Mucosa of descending colon (tissue), 3 donors: ENCODE measurements at regions not wholly inside any gene's neighbourhood (a gene's known extent, or its start where the extent isn't known, plus 50 kb on each side); places are given as distances from the start of the nearest gene placed in this dataset.
A peak's percentile ranks its signal among the peaks of the same experiment; 100 is the strongest.

Source experiments
- ATAC-seq: fragments of 200-7000 bp; cut with Tn5 transposase; one replicate; pipeline ENCODE4 v1.9.1; 2020; ENCODE audit warnings: mild to moderate bottlenecking, moderate library complexity
- DNase-seq, 3 donors: peaks; one replicate each; pipeline ENCODE4 v3.0.0-alpha.2; 2020
- H3K36me3 ChIP-seq: fragments of 200-600 bp; one replicate; pipeline ENCODE4 v1.8.0; 2021; ENCODE audit warnings: low read depth, mild to moderate bottlenecking
- H3K4me1 ChIP-seq: fragments of 200-600 bp; one replicate; pipeline ENCODE4 v1.8.0; 2021; ENCODE audit warnings: low read depth, mild to moderate bottlenecking
- H3K4me3 ChIP-seq: fragments of 200-600 bp; one replicate; pipeline ENCODE4 v1.8.0; 2021; ENCODE audit warnings: mild to moderate bottlenecking
- H3K9me3 ChIP-seq: fragments of 200-600 bp; one replicate; pipeline ENCODE4 v1.8.0; 2021; ENCODE audit warnings: mild to moderate bottlenecking
- intact Hi-C, 2 donors: fragments of 100-400 bp; cut with DNase I in 1 of 2; cut with micrococcal nuclease in 1 of 2; formaldehyde crosslinking; loops; one replicate each; pipeline versions ENCODE4 v1.11.0 to v1.11.1; 2022; cut with DNase I, micrococcal nuclease
- TF ChIP-seq, protein P1 (sequence below): fragments of 200-600 bp; IDR thresholded peaks from one replicate; pipeline ENCODE4 v1.8.0; 2022; ENCODE audit warnings: antibody characterized with exemption, mild to moderate bottlenecking
- donor health status: DM: no; HTN: no; CAD: no; lungs with moderate emphysema.
- donor health status: DM: no; HTN: no; CAD: no.
- donor health status: DM: no; HTN: yes; CAD: no.

DNA sequence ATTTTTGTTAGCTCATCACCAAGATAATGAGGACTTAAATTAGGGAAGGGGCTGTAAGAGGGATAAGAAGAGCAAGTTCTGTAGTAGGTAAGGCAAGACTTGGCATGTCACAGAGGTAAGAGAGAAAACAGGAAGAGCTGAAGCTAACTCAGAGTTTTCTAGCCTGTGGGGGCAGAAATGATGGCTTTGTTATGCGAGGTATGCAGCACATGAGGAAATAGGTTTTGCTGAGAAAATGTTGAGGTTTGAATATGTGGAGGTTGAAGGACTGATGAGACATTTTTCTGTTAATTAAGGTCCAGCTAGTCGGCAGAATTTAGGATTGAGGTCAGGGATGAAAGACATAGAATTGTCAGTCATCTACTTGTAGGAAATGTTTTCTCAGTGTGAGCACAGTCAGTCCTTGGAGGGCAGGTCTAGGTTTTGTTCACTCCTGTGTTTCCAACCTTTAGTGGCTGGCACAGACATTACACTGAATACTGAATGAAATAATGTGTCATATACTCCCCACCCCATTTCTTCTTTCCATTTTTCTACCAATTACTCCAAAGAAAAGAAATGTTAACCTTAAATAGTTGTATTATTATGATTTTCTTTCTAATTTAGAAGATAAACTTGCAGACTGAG, 154.0 kb upstream of the AADAT start:
- no peak for ATAC-seq
- TF ChIP-seq, protein P1, sequence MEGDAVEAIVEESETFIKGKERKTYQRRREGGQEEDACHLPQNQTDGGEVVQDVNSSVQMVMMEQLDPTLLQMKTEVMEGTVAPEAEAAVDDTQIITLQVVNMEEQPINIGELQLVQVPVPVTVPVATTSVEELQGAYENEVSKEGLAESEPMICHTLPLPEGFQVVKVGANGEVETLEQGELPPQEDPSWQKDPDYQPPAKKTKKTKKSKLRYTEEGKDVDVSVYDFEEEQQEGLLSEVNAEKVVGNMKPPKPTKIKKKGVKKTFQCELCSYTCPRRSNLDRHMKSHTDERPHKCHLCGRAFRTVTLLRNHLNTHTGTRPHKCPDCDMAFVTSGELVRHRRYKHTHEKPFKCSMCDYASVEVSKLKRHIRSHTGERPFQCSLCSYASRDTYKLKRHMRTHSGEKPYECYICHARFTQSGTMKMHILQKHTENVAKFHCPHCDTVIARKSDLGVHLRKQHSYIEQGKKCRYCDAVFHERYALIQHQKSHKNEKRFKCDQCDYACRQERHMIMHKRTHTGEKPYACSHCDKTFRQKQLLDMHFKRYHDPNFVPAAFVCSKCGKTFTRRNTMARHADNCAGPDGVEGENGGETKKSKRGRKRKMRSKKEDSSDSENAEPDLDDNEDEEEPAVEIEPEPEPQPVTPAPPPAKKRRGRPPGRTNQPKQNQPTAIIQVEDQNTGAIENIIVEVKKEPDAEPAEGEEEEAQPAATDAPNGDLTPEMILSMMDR: no peak
- no peak overlapping the region for H3K4me3 ChIP-seq
- intact Hi-C loops: no loop called here
- H3K4me1 ChIP-seq: no peaks in the 10 kb centered on the region
- DNase-seq: no peak
- H3K9me3 ChIP-seq: no peaks in the 10 kb centered on the region
- no peaks in the 10 kb centered on the region for H3K36me3 ChIP-seq

DNA sequence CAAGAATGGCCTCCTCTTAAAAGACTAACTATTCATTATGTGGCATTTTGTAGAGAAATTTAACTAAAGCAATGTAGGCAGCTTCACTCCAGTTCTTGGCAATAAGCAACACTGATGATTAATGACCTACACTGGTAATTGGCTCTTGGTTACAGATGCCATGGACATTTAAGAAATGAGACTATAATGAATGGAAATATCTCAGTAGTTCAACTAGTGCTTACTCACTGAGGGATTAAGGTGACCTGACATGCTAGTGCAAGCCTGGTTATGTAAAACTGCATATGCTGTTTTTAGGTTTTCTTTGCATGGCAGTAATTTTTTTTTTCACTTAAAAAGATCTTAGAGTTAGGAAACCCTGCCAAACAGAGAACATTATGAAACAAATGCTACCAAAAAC, 152.7 kb upstream of the AADAT start:
- no peak overlapping the region for H3K4me3 ChIP-seq
- H3K36me3 ChIP-seq: no peaks in the 10 kb centered on the region
- ATAC-seq (no peak), DNase-seq (no peak)
- intact Hi-C loops: no loop called here
- TF ChIP-seq, protein P1: no peak
- no peaks in the 10 kb centered on the region for H3K4me1 ChIP-seq
- no peaks in the 10 kb centered on the region for H3K9me3 ChIP-seq

DNA sequence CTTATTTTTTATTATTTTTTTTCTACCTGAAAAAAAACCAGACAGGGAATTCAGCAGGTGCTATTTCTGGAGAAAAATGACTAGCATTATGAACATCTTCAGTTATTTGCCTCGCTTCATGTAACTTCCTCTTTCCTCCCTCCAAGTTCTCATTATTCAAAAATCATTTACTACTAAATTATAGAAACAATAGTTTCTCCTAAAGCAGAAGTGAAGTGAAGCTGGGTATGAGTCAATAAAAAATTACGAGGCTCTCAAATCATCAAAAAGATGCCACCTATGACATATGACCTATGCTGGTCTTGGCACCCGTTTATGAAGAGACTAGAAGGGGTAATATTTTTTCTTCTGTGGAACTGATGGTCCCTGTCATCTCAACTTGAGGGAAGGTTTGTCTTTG, 145.0 kb upstream of the AADAT start:
- Histone ChIP-seq H3K36me3 (no peaks in the 10 kb centered on the region), H3K4me1 (no peaks in the 10 kb centered on the region), H3K9me3 (no peaks in the 10 kb centered on the region), H3K4me3 (no peak overlapping the region)
- no peak for DNase-seq
- TF ChIP-seq, protein P1: no peak
- ATAC-seq: no peak
- intact Hi-C loops: no loop called here

DNA sequence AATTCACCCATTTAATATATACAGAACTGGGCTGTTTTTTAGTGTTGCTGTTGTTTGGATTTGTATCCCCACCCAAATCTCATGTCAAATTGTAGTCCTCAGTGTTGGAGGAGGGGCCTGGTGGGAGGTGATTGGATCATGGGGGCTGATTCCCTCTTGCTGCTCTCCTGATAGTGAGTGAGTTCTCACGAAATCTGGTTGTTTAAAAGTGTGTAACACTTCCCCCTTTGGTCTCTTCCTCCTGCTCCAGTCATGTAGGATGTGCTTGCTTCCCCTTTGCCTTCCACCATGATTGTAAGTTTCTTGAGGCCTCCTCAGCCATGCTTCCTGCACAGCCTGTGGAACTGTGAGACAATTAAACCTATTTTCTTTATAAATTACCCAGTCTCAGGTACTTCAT, 141.6 kb upstream of the AADAT start:
- ATAC-seq (no peak), DNase-seq (no peak)
- no peaks in the 10 kb centered on the region for H3K4me1 ChIP-seq
- intact Hi-C loops: no loop called here
- TF ChIP-seq, protein P1: no peak
- no peaks in the 10 kb centered on the region for H3K9me3 ChIP-seq
- no peaks in the 10 kb centered on the region for H3K36me3 ChIP-seq
- H3K4me3 ChIP-seq: no peak overlapping the region

DNA sequence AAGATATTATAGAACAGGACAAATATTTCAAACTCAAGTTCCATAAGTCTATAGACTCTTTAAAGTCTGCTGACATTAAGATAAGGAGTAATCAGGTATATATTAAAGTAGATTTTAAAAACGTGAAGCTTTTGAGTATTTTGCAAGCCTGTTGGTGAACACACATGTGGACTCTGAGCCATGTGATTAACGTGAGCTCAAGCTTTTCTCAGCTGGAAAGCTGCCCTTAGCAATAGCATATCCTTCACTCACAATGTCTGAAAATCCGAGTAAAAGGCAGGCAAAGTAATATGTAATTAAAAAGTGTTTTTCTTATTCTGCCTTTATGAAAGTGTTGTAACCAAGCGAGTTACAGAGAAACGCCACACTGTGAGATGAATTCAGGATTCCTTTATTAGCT, 140.5 kb upstream of the AADAT start:
- DNase-seq: no peak
- ATAC-seq: no peak
- no peaks in the 10 kb centered on the region for H3K4me1 ChIP-seq
- no peaks in the 10 kb centered on the region for H3K9me3 ChIP-seq
- no peaks in the 10 kb centered on the region for H3K36me3 ChIP-seq
- H3K4me3 ChIP-seq: no peak overlapping the region
- TF ChIP-seq, protein P1: no peak
- intact Hi-C loops: no loop called here

DNA sequence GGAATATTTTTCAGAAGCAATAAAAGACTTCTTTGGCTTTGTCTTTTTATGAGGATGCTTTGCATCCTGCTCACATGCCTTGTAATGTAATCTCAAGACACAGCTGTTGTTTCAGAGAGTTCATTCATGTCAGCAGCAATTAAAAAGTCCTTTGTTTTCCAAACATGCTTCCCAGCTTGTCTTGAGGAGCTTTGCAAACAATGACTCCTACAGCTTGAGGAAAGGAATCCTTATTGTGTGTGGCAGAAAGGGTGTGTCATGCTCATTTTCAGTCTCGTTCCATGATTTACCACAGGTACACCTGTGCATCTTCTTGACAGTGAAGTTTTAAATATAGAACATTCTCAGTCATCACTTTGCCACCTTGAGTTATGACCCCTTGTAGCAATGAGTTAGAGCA, 139.2 kb upstream of the AADAT start:
- Histone ChIP-seq H3K4me3 (no peak overlapping the region), H3K4me1 (no peaks in the 10 kb centered on the region), H3K9me3 (no peaks in the 10 kb centered on the region), H3K36me3 (no peaks in the 10 kb centered on the region)
- DNase-seq: no peak
- intact Hi-C loops: no loop called here
- ATAC-seq: peak; percentile 38
- TF ChIP-seq, protein P1: no peak
